ENCODE measurements at regions not wholly inside any gene's neighbourhood (a gene's known extent, or its start where the extent isn't known, plus 50 kb on each side); places are given as distances from the start of the nearest gene placed in this dataset.

- no peak for DNase-seq (ENCODE audit: low read depth in 2 of 2)
Measured at GRCh38 chr10:55160655-55161283, 359.7 kb upstream of the PCDH15 start.

DNA sequence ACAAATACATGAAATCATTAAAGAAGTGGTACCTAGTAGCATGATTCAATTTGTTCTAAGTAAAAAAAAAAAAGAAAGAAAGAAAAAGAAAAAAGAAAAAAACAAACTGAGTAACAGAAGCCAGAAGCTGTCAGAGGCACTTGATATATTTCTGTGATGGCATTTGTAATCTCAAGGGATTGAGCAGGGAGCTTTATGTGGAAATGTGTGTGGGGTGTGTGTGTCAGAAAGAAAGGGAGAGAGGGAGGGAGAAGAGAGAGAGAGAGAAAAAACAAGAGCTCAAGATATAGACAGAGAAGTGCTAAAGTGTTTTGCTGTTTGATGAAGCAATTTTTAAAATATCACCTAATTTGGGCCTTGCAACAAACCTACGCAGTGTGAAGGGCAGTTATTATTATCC lies 357.6 kb upstream of the PCDH15 start:
- no peak for DNase-seq (ENCODE audit: low read depth in 2 of 2)

DNA sequence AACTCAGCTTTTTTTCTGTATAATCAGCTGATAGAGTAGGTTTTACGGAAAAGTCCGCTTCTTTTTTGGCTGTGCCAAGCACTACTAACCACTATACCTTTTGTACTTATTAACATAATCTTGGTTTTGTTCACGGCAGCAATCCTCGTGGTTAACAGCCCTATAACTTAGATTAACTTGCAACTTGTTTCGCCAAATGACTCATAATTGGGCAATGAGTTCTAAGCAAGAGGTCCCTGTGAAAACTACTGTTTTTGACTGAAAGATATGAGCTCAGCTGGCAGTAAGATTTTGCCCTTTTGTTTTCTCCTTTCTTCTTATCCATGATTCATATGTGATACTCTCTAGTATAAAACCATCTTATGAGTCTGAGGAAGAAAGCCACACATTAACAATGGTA lies 345.0 kb upstream of the PCDH15 start:
- peak; percentile 2 to 8 for DNase-seq (ENCODE audit: low read depth in 2 of 2)

DNA sequence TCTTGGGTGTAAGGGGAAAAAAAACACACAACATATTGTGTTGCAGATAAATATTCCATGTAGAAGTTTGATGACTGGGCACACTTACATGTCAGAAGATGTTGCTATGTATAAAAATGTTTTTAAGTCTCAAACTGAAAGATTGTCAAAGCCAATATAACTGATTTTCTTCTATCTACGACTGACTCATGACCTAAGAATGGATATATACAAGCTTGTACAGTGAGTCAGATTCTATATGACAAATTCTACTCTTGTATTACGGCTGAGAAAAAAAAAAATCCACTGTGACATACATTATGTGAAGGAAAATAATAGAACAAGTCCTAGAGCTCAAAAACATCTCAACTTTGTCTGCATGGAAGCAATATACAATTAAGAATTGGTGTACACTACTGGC lies 343.0 kb upstream of the PCDH15 start:
- peak in 1 of 2 experiments; percentile 5 for DNase-seq (ENCODE audit: low read depth in 2 of 2)

DNA sequence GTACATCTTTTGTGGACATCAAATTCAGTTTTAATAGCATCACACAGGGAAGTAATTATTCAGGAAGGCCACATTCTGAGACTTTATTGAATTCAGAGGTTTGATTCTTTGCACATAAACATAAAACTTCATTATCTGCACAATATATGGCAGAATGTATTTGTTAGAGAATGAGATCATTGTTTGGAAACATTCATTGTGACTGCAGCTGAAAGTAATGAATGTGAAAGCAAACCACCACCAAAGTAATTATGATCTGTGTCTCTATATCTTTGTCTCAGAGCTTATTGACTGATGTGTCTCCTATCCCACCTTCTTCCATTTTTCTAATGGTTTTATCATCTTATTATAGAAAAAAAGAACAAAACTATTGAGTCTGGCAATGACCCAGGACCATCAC lies 340.9 kb upstream of the PCDH15 start:
- DNase-seq (ENCODE audit: low read depth in 2 of 2), result no peak

DNA sequence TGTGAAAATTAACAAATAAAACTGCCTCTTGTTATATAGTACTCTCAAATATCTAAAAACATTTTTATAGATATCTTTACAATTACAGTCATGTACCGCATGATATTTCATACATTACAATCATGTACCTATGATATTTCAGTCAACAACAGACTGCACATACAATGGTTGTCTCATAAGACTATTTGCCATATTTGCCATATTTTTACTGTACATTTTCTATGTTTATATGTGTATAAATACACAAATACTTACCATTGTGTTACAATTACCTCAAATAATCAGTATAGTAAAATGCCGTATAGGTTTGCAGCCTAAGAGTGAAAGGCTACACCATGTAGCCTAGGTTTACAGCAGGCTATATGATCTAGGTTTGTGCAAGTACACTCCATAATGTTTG lies 336.0 kb upstream of the PCDH15 start:
- DNase-seq (ENCODE audit: low read depth in 2 of 2), result no peak

DNA sequence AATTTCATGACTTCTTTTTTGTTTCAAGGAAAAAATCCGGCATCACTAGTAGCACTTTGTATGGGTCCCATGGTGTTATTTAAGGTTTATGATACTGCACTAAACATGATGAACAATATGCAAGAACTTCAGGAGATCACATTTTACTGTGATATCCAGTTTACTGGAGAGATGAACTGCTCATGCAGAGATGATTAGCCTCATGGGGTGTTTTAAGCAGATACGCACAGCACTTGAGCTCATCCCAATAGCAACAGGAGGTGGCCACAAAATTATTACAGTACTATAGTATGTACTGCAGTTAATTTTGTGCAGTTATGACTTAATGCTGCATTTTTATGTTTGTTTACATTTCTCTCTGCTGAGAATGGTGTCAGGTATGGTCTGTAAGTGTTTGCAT lies 303.7 kb upstream of the PCDH15 start:
- no peak for DNase-seq (ENCODE audit: low read depth in 2 of 2)

DNA sequence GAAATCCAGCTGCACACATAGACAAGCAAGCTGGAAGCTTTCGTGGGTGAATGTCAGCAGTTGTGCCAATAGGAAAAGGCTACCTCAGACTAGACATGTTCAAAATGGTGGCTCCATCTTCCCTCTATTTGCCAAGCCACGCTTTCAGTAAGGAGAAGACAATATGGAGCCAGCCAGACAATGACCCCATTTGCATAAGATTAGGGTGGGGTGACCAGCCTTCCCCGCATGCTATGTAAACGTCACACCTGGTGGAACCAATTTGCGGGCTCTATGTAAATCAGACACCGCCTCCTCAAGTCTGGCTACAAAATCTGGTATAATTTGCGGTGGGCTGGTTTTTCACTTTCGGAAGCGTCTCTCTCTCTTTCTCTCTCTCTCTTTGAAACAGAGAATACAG lies 297.4 kb upstream of the PCDH15 start:
- no peak for DNase-seq (ENCODE audit: low read depth in 2 of 2)

DNA sequence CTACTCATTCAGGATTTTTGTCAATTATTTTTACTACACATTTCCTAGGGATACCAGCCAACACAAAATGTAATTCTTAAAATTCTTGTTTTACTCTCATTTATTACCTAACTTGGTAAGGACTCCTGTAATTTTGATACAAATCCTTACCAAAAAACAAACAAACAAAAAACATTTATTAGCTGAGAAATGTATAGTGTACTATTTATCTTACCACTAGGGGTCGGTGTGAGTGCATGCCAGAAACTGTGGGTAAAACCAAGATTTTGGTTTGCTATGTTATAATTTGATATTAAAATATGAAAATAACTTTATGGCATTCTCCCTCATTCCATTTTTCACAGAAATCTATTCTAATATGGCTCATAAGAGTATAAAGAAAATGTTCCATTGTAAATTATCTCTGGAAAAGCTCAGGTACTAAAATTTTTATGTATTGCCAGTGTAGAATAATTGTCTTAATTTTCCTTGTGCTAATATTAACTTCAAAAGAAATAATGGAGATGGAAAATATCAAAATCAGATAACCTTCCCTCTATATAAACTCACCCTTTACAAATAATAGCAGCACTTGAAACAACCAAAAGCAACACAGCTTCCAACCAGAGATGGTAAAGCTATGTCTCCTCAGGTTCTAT lies 290.8 kb upstream of the PCDH15 start:
- no peak for DNase-seq (ENCODE audit: low read depth in 2 of 2)

DNA sequence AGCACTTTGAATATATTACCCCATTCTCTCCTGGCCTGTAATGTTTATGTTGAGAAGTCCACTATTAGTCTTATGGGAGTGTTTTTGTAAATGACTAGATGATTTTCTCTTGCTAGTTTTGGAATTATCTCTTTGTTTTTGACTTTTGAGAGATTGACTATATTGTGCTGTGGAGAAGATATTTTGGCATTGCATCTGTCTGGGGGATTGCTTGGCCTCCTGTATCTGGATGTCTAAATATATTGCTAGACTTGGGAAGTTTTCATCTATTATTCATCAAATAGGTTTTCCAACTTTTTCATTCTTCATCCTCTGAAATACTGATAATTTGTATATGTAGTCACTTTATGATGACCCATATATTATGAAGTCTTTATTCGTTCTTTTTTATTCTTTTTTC lies 277.1 kb upstream of the PCDH15 start:
- no peak for DNase-seq (ENCODE audit: low read depth in 2 of 2)

DNA sequence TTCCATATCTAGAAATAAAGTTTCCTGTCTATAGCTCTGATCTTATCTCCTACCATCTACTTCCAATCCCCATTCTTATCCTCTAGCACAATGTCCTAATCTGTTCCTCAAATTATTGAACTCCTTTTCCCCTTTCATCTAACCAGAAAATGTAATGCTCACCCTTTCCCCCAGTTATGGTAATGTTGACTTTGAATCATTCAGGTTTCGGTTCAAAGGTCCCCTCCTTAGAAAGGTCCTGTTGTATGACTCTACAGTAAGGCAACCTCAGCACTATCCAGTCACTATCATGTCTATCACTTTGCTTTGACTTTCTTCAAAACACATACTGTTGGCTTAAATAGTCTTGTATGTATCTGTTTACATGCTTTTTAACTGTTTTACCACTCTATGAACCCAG lies 264.2 kb upstream of the PCDH15 start:
- no peak for DNase-seq (ENCODE audit: low read depth in 2 of 2)

DNA sequence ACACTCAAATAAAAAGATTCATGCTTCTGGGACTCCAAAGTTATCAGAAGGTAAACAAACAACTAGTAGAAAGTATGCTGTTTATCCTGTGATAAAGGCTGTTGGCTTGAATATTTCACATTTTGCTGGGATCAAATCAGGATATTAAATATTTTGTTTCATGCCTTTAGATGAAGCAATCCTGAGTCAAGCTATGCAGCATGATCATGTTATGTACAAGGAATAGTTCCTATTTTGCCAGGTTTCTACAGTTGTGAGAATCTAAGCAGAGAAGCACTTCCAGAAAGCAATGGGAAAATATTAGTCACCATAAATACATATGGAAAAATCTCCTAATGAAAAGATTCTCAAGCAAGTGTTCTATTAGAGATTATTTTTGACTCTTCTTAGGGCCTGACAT lies 262.8 kb upstream of the PCDH15 start:
- DNase-seq (ENCODE audit: low read depth in 2 of 2), result no peak

- no peak for DNase-seq (ENCODE audit: low read depth in 2 of 2)
Measured at GRCh38 chr10:55062349-55062748, 261.3 kb upstream of the PCDH15 start.

DNA sequence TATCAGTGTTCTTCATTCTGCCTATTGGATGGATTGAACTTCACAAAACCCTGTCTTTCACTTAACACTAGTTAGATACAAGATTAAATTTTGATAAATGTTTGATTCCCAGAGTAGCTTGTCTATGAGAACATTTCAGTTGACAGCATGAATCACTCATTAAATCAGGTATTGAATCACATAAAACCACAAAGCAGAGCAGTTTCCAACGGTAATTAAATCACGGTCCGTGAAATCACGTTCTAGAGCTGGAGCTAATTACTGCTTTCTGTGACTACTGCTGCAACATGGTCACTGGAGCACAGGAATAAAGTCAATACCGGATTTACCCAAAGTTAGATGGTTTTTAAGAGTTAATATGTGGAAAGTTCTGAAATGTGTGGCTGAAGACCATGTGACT lies 257.8 kb upstream of the PCDH15 start:
- DNase-seq (ENCODE audit: low read depth in 2 of 2), result no peak

GRCh38 chr10:55051515-55051914 lies 250.5 kb upstream of the PCDH15 start:
- no peak for DNase-seq (ENCODE audit: low read depth in 2 of 2)

- no peak for DNase-seq (ENCODE audit: low read depth in 2 of 2)
Measured at GRCh38 chr10:55048830-55049498, 247.9 kb upstream of the PCDH15 start.

GRCh38 chr10:55043540-55043939 lies 242.5 kb upstream of the PCDH15 start:
- no peak for DNase-seq (ENCODE audit: low read depth in 2 of 2)

GRCh38 chr10:55033061-55033460 lies 232.0 kb upstream of the PCDH15 start:
- no peak for DNase-seq (ENCODE audit: low read depth in 2 of 2)

- DNase-seq (ENCODE audit: low read depth in 2 of 2), result no peak
Measured at GRCh38 chr10:55024713-55025112, 223.7 kb upstream of the PCDH15 start.

DNA sequence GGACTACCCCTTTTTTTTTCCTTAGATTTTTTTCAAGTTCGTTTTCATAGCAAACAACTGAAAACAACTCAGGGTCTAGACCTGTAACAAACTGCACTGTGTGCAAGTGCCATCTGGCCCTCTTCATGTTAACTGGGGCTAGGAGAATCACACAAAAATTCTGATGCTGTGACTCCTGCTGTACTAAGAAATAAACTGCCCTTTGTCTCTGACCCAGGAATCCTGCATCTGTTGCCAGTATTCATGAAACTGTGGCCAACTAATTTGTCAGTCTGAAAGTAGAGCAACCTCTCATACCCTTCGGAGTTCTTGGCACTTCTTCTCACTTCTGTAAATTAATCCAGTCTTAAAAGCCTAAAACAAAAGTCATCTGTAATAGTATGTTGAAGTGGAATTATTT lies 218.4 kb upstream of the PCDH15 start:
- DNase-seq (ENCODE audit: low read depth in 2 of 2), result no peak

GRCh38 chr10:55013318-55013717 lies 212.3 kb upstream of the PCDH15 start:
- no peak for DNase-seq (ENCODE audit: low read depth in 2 of 2)

GRCh38 chr10:55002420-55002819 lies 201.4 kb upstream of the PCDH15 start:
- no peak for DNase-seq (ENCODE audit: low read depth in 2 of 2)

DNA sequence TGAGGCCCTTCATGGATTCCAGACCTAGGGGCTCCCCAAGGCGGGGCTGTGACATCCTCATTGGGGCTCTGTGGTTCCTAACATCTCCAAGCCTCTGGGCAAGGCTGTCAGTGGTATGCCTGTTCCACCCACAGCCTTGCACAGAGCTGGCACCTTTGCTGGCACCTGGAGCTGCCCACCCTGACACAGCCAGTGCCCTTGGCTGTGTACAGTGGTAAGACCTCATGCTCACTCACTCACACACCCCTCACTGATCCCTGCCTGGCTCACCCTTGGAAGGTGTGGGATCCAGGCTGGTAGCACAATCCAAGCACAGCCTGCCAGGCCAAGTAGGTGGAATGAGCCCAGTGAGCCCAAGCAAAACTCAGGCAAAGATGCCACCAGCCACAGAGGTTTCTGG lies 200.4 kb upstream of the PCDH15 start:
- no peak for DNase-seq (ENCODE audit: low read depth in 2 of 2)
